A549 (cell line): ENCODE measurements at regions not wholly inside any gene's neighbourhood (a gene's known extent, or its start where the extent isn't known, plus 50 kb on each side); places are given as distances from the start of the nearest gene placed in this dataset.

Experiments
- ATAC-seq, 2 experiments: fragments of 200-7000 bp in 1 of 2; fragments of >200 bp in 1 of 2; cut with Nextera tagmentation in 1 of 2; cut with Tn5 transposase in 1 of 2; 3 replicates each; pipeline versions ENCODE4 v1.8.0 to v1.9.1; 2018 to 2020; ENCODE audit warnings: mild to moderate bottlenecking in 1 of 2, moderate library complexity in 1 of 2
- CTCF ChIA-PET: fragments of 300-600 bp; sonication (Branson Sonifier 250); formaldehyde crosslinking; extraction: SDS; loops from one replicate; lab custom pipeline; 2021; ENCODE audit warnings: antibody characterized with exemption, inconsistent platforms; lab: Yijun Ruan, JAX
- POLR2A ChIA-PET: fragments of 350-600 bp; formaldehyde crosslinking; extraction: SDS; loops from one replicate; lab custom pipeline; 2021; ENCODE audit warnings: antibody characterized with exemption, inconsistent platforms; lab: Yijun Ruan, JAX
- DNase-seq, 2 experiments: peaks; one replicate each; pipeline versions ENCODE4 v3.0.0 to v3.0.0-alpha.2; 2011 to 2016; ENCODE audit warnings: low read depth in 1 of 2, low spot score in 1 of 2
- FAIRE-seq: peaks from 2 replicates; lab custom pipeline; 2011; peaks lifted over from hg19 to GRCh38; lab: Jason Lieb, UNC
- H3K27ac ChIP-seq, 2 experiments: fragments of >200 bp; sonication (Bioruptor Twin); formaldehyde crosslinking; 3 replicates each; pipeline ENCODE4 v1.5.1; 2016 to 2017
- H3K4me1 ChIP-seq: fragments of >200 bp; sonication (Bioruptor Twin); formaldehyde crosslinking; 3 replicates; pipeline ENCODE4 v1.6.1; 2016
- H3K4me2 ChIP-seq: fragments of >200 bp; sonication (Bioruptor Twin); formaldehyde crosslinking; 3 replicates; pipeline ENCODE4 v1.6.1; 2016
- H3K4me3 ChIP-seq: fragments of >200 bp; sonication (Bioruptor Twin); formaldehyde crosslinking; 3 replicates; pipeline ENCODE4 v1.5.1; 2016
- H3K9me3 ChIP-seq: fragments of >200 bp; sonication (Bioruptor Twin); formaldehyde crosslinking; 3 replicates; pipeline ENCODE4 v1.6.1; 2016
- CBX8 ChIP-seq: fragments of 200-600 bp; sonication (generic); IDR thresholded peaks from 2 replicates; pipeline ENCODE4 v1.6.1; 2016
- CEBPB ChIP-seq, 2 experiments: fragments of >200 bp in 1 of 2; sonication (Bioruptor Twin) in 1 of 2; formaldehyde crosslinking in 1 of 2; IDR thresholded peaks; 2 replicates each; pipeline ENCODE4 v1.6.1; 2012 to 2016
- CHD2 ChIP-seq: fragments of 150-350 bp; IDR thresholded peaks from 2 replicates; pipeline ENCODE4 v1.6.1; 2014; ENCODE audit warnings: low read length; ENCODE audit not compliant: partially characterized antibody
- EHMT2 ChIP-seq: fragments of 200-600 bp; sonication (generic); IDR thresholded peaks from 2 replicates; pipeline ENCODE4 v1.6.1; 2016; ENCODE audit warnings: antibody characterized with exemption, low read depth, mild to moderate bottlenecking, moderate library complexity
- EP300 ChIP-seq, 2 experiments: fragments of >200 bp; sonication (Bioruptor Twin); formaldehyde crosslinking; IDR thresholded peaks; 2 replicates in 1 of 2; 3 replicates in 1 of 2; pipeline ENCODE4 v1.6.1; 2016 to 2017
- ESRRA ChIP-seq: fragments of 150-350 bp; IDR thresholded peaks from 2 replicates; pipeline ENCODE4 v1.6.1; 2014; ENCODE audit warnings: mild to moderate bottlenecking, low read length, borderline replicate concordance
- FOSB ChIP-seq: fragments of 250-450 bp; sonication (Bioruptor Pico); IDR thresholded peaks from 2 replicates; pipeline ENCODE4 v1.5.0; 2020; ENCODE audit warnings: mild to moderate bottlenecking, moderate library complexity
- FOXS1 ChIP-seq: fragments of 250-450 bp; sonication (Bioruptor Pico); IDR thresholded peaks from 2 replicates; pipeline ENCODE4 v1.5.0; 2020; ENCODE audit warnings: mild to moderate bottlenecking, moderate library complexity
- HDAC2 ChIP-seq: fragments of 200-600 bp; sonication (generic); IDR thresholded peaks from 2 replicates; pipeline ENCODE4 v1.6.1; 2016
- HEYL ChIP-seq: fragments of 250-450 bp; sonication (Bioruptor Pico); IDR thresholded peaks from 2 replicates; pipeline ENCODE4 v1.8.0; 2021; ENCODE audit warnings: mild to moderate bottlenecking, moderate library complexity
- HOXB13 ChIP-seq: fragments of 250-450 bp; sonication (Bioruptor Pico); IDR thresholded peaks from 2 replicates; pipeline ENCODE4 v1.5.0; 2020; ENCODE audit warnings: low read depth, mild to moderate bottlenecking, moderate library complexity
- HOXB5 ChIP-seq: fragments of 250-450 bp; sonication (Bioruptor Pico); IDR thresholded peaks from 2 replicates; pipeline ENCODE4 v1.5.0; 2020; ENCODE audit warnings: mild to moderate bottlenecking, moderate library complexity
- JUN ChIP-seq, 2 experiments: fragments of >200 bp; sonication (Bioruptor Twin); formaldehyde crosslinking; IDR thresholded peaks; 2 replicates in 1 of 2; 3 replicates in 1 of 2; pipeline ENCODE4 v1.6.1; 2016 to 2017
- JUNB ChIP-seq: fragments of >200 bp; sonication (Bioruptor Twin); formaldehyde crosslinking; IDR thresholded peaks from 2 replicates; pipeline ENCODE4 v1.6.1; 2016
- KDM5A ChIP-seq: fragments of 200-600 bp; sonication (generic); IDR thresholded peaks from 2 replicates; pipeline ENCODE4 v1.6.1; 2016; ENCODE audit warnings: antibody characterized with exemption, mild to moderate bottlenecking
- MAFK ChIP-seq: fragments of 450-650 bp; IDR thresholded peaks from 2 replicates; pipeline ENCODE4 v1.6.1; 2014; ENCODE audit not compliant: partially characterized antibody
- NFE2L2 ChIP-seq: fragments of 150-350 bp; conservative IDR thresholded peaks from 2 replicates; pipeline ENCODE4 v1.6.1; 2014; ENCODE audit warnings: low read length
- NR3C1 ChIP-seq: fragments of >200 bp; sonication (Bioruptor Twin); formaldehyde crosslinking; IDR thresholded peaks from 3 replicates; pipeline ENCODE4 v1.6.1; 2017
- POLR2A ChIP-seq: IDR thresholded peaks from 2 replicates; pipeline ENCODE4 v1.6.1; 2012; ENCODE audit warnings: mild to moderate bottlenecking, low read length
- RCOR1 ChIP-seq: fragments of 150-350 bp; IDR thresholded peaks from 2 replicates; pipeline ENCODE4 v1.6.1; 2014; ENCODE audit warnings: antibody characterized with exemption, low read length, low read depth
- SMC3 ChIP-seq: fragments of >200 bp; sonication (Bioruptor Twin); formaldehyde crosslinking; IDR thresholded peaks from 3 replicates; pipeline ENCODE4 v1.6.1; 2018; ENCODE audit warnings: inconsistent platforms
- TFCP2L1 ChIP-seq: fragments of 250-450 bp; sonication (Bioruptor Pico); IDR thresholded peaks from 2 replicates; pipeline ENCODE4 v1.5.0; 2021; ENCODE audit warnings: mild to moderate bottlenecking
- ZC3H11A ChIP-seq: fragments of 450-650 bp; IDR thresholded peaks from 2 replicates; pipeline ENCODE4 v1.6.1; 2014; ENCODE audit warnings: antibody characterized with exemption, mild to moderate bottlenecking
- WGBS: methylation state at CpG from one replicate; pipeline ENCODE4 v1.1.6; 2017; ENCODE audit errors: missing lambda C conversion rate; 5-methylcytosine and 5-hydroxymethylcytosine counted together
- TF ChIP-seq, protein P1 (sequence below): fragments of >200 bp; sonication (Bioruptor Twin); formaldehyde crosslinking; IDR thresholded peaks from 3 replicates; pipeline ENCODE4 v1.6.1; 2016
- TF ChIP-seq, protein P2 (sequence below): IDR thresholded peaks from 2 replicates; pipeline ENCODE4 v1.6.1; 2012; ENCODE audit warnings: low read depth, borderline replicate concordance
- TF ChIP-seq, protein P3 (sequence below): fragments of 150-350 bp; IDR thresholded peaks from 2 replicates; pipeline ENCODE4 v1.6.1; 2014; ENCODE audit warnings: low read depth, mild to moderate bottlenecking, low read length
- TF ChIP-seq, protein P4 (sequence below): fragments of 450-650 bp; IDR thresholded peaks from 2 replicates; pipeline ENCODE4 v1.6.1; 2014; ENCODE audit warnings: antibody characterized with exemption
- TF ChIP-seq, protein P5 (sequence below): fragments of 250-450 bp; sonication (Bioruptor Pico); IDR thresholded peaks from 2 replicates; pipeline ENCODE4 v1.5.0; 2021; ENCODE audit warnings: mild to moderate bottlenecking, moderate library complexity, borderline replicate concordance
- TF ChIP-seq, protein P6 (sequence below): fragments of 200-600 bp; sonication (generic); IDR thresholded peaks from 2 replicates; pipeline ENCODE4 v1.6.1; 2016; ENCODE audit warnings: antibody characterized with exemption, mild to moderate bottlenecking, moderate library complexity

DNA sequence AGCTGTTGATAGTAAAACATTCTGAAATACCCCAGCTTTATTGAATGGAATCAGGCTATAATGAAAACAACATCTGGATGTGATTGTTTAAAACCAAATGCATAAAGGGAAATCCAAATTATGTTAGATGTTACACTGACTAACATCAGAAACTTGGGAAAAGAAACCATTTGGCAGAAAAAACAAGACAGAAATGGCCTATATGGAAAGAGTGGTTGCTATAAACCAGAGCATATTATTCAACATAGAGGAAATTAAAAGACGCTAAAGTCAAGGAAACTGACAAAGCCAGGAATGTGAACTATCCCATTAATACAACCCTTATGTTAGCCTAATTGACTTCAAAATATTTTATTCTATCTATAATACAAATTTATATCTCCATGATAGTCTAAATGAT is 53.0 kb upstream of the CABCOCO1 start:
- 96% methylated on average over 1 of the region's 1 CpG for WGBS

DNA sequence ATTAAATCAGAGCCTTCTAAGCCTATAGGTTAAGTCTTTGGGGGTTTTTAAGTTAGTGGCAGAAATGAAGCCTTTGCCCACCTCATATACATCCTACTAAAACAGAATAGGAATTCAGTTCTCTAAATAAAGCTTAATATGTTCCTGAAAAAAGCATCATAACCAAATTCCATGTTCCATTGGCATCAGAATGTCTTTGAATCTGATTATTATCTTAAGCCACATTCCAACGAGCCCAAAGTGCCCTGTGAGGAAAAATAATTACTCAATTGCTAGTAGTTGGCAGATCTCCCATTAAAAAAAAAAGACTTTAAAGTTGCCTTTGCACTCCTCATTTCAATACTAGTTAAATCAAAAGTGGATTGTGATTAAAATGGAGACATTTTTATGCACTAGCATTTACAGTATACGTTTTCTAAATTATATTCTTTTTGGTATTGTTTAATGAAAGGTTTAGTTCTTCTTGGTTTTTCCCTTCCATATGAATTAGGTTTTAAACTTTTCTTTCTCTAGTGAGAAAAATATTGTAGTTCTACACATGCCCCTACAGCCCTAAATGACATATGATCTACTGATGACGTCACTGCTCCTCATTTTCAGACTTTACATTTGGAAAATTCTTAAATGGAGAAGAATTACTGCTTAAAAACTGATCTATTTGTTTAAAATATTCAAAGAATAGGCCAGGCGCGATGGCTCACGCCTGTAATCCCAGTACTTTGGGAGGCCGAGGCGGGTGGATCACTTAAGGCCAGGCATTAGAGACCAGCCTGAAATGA is 54.3 kb upstream of the CABCOCO1 start:
- H3K4me3 ChIP-seq = no peak overlapping the region
- WGBS = 76% methylated on average over 8 of the region's 8 CpGs
- TF ChIP-seq ESRRA (no peak), ZC3H11A (no peak), SMC3 (no peak), MAFK (no peak), FOXS1 (no peak), TFCP2L1 (no peak), EHMT2 (no peak), CBX8 (no peak), RCOR1 (no peak), CEBPB (IDR thresholded peaks at IDR 0.05) (no peak), POLR2A (no peak), JUNB (no peak), HEYL (no peak), HOXB13 (CRISPR knock-in tag) (no peak), KDM5A (no peak)
- TF ChIP-seq, protein P1, sequence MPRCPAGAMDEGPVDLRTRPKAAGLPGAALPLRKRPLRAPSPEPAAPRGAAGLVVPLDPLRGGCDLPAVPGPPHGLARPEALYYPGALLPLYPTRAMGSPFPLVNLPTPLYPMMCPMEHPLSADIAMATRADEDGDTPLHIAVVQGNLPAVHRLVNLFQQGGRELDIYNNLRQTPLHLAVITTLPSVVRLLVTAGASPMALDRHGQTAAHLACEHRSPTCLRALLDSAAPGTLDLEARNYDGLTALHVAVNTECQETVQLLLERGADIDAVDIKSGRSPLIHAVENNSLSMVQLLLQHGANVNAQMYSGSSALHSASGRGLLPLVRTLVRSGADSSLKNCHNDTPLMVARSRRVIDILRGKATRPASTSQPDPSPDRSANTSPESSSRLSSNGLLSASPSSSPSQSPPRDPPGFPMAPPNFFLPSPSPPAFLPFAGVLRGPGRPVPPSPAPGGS = no peak
- TF ChIP-seq, protein P2, sequence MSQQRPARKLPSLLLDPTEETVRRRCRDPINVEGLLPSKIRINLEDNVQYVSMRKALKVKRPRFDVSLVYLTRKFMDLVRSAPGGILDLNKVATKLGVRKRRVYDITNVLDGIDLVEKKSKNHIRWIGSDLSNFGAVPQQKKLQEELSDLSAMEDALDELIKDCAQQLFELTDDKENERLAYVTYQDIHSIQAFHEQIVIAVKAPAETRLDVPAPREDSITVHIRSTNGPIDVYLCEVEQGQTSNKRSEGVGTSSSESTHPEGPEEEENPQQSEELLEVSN = no peak
- TF ChIP-seq, protein P3, sequence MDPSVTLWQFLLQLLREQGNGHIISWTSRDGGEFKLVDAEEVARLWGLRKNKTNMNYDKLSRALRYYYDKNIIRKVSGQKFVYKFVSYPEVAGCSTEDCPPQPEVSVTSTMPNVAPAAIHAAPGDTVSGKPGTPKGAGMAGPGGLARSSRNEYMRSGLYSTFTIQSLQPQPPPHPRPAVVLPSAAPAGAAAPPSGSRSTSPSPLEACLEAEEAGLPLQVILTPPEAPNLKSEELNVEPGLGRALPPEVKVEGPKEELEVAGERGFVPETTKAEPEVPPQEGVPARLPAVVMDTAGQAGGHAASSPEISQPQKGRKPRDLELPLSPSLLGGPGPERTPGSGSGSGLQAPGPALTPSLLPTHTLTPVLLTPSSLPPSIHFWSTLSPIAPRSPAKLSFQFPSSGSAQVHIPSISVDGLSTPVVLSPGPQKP = no peak
- TF ChIP-seq, protein P4, sequence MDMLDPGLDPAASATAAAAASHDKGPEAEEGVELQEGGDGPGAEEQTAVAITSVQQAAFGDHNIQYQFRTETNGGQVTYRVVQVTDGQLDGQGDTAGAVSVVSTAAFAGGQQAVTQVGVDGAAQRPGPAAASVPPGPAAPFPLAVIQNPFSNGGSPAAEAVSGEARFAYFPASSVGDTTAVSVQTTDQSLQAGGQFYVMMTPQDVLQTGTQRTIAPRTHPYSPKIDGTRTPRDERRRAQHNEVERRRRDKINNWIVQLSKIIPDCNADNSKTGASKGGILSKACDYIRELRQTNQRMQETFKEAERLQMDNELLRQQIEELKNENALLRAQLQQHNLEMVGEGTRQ = no peak
- TF ChIP-seq, protein P5, sequence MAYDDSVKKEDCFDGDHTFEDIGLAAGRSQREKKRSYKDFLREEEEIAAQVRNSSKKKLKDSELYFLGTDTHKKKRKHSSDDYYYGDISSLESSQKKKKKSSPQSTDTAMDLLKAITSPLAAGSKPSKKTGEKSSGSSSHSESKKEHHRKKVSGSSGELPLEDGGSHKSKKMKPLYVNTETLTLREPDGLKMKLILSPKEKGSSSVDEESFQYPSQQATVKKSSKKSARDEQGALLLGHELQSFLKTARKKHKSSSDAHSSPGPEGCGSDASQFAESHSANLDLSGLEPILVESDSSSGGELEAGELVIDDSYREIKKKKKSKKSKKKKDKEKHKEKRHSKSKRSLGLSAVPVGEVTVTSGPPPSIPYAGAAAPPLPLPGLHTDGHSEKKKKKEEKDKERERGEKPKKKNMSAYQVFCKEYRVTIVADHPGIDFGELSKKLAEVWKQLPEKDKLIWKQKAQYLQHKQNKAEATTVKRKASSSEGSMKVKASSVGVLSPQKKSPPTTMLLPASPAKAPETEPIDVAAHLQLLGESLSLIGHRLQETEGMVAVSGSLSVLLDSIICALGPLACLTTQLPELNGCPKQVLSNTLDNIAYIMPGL (CRISPR knock-in tag) = no peak
- TF ChIP-seq, all 56 proteins: peak for 0
- no peak for DNase-seq
- H3K4me1 ChIP-seq = 0 out of 3 replicates have a peak, but pooled peaks cover 3% of the 10 kb centered on the region
- no peaks in the 10 kb centered on the region for H3K9me3 ChIP-seq
- H3K27ac ChIP-seq = no peak overlapping the region
- H3K4me2 ChIP-seq = no peak overlapping the region
- CTCF ChIA-PET = interaction anchor here (0.6 to 2.2 kb wide), 10 partner anchors 9 to 467 kb away, joined by 3 to 11 read pairs (median 4); no protein-coding TSS in a partner anchor
- no peak for ATAC-seq
- POLR2A ChIA-PET = no interaction called here
- FAIRE-seq = no peak

More for the DNA sequence above, 53.0 kb upstream of the CABCOCO1 start:
- Histone ChIP-seq H3K4me3 (no peak overlapping the region), H3K4me2 (no peak overlapping the region), H3K4me1 (0 out of 3 replicates have a peak, but pooled peaks cover 3% of the 10 kb centered on the region), H3K9me3 (no peaks in the 10 kb centered on the region), H3K27ac (no peak overlapping the region)
- TF ChIP-seq NR3C1 (no peak), CHD2 (no peak), HOXB5 (no peak), JUN (IDR thresholded peaks at IDR 0.05) (no peak), JUNB (no peak), EP300 (IDR thresholded peaks at IDR 0.05) (no peak), FOSB (no peak), RCOR1 (no peak), KDM5A (no peak), HDAC2 (no peak), NFE2L2 (no peak), CBX8 (no peak)
- TF ChIP-seq, protein P6, sequence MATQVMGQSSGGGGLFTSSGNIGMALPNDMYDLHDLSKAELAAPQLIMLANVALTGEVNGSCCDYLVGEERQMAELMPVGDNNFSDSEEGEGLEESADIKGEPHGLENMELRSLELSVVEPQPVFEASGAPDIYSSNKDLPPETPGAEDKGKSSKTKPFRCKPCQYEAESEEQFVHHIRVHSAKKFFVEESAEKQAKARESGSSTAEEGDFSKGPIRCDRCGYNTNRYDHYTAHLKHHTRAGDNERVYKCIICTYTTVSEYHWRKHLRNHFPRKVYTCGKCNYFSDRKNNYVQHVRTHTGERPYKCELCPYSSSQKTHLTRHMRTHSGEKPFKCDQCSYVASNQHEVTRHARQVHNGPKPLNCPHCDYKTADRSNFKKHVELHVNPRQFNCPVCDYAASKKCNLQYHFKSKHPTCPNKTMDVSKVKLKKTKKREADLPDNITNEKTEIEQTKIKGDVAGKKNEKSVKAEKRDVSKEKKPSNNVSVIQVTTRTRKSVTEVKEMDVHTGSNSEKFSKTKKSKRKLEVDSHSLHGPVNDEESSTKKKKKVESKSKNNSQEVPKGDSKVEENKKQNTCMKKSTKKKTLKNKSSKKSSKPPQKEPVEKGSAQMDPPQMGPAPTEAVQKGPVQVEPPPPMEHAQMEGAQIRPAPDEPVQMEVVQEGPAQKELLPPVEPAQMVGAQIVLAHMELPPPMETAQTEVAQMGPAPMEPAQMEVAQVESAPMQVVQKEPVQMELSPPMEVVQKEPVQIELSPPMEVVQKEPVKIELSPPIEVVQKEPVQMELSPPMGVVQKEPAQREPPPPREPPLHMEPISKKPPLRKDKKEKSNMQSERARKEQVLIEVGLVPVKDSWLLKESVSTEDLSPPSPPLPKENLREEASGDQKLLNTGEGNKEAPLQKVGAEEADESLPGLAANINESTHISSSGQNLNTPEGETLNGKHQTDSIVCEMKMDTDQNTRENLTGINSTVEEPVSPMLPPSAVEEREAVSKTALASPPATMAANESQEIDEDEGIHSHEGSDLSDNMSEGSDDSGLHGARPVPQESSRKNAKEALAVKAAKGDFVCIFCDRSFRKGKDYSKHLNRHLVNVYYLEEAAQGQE = no peak
- ChIA-PET POLR2A (no interaction called here), CTCF (interaction anchor here (1.6 kb wide), 1 partner anchor 19 kb away, joined by 3 read pairs; no protein-coding TSS in a partner anchor)
- ATAC-seq (no peak), DNase-seq (no peak), FAIRE-seq (peak; percentile 18)
